HepG2 (cell line): ENCODE measurements at regions not wholly inside any gene's neighbourhood (a gene's known extent, or its start where the extent isn't known, plus 50 kb on each side); places are given as distances from the start of the nearest gene placed in this dataset.
"Not testable (repeated sequence)": the region's sequence is repeated elsewhere in the genome, so short reads cannot be mapped to it uniquely, and the experiment has no call there.

ENCODE experiments used
- ATAC-seq: fragments of 200-7000 bp; cut with Tn5 transposase; 3 replicates; pipeline ENCODE4 v1.9.1; 2020; ENCODE audit warnings: mild to moderate bottlenecking, moderate library complexity
- BruUV-seq: library from RNA; stranded (reverse); fragments of 400-500 nt; replicated peaks from 2 replicates; lab custom pipeline; 2021; lab: Mats Ljungman, UMichigan
- CTCF ChIA-PET: fragments of 300-600 bp; formaldehyde crosslinking; extraction: SDS; loops from one replicate; lab custom pipeline; 2021; ENCODE audit warnings: low total read pairs, inconsistent platforms, low intra/inter-chr PET ratio; lab: Yijun Ruan, JAX
- POLR2A ChIA-PET: fragments of 350-600 bp; sonication (Branson Sonifier 250); formaldehyde crosslinking; loops from one replicate; lab custom pipeline; 2020; ENCODE audit warnings: antibody characterized with exemption, inconsistent platforms; lab: Yijun Ruan, JAX
- DNase-seq: peaks from one replicate; pipeline ENCODE4 v3.0.0-alpha.2; 2015; ENCODE audit warnings: low spot score
- FAIRE-seq: peaks from 3 replicates; lab custom pipeline; 2011; peaks lifted over from hg19 to GRCh38; lab: Jason Lieb, UNC
- H2AFZ ChIP-seq: one replicate; pipeline ENCODE4 v1.6.1; 2011; ENCODE audit warnings: low read length, inconsistent platforms
- H3K27ac ChIP-seq: fragments of 300-600 bp; 3 replicates; pipeline ENCODE4 v1.8.0; 2011; ENCODE audit warnings: mixed run types, mild to moderate bottlenecking, mixed read lengths, low read length, inconsistent platforms; ENCODE audit not compliant: insufficient read depth; ENCODE audit errors: extremely low read length
- H3K27me3 ChIP-seq, 2 experiments: fragments of 200-600 bp in 1 of 2; 2 replicates in 1 of 2; 3 replicates in 1 of 2; pipeline versions ENCODE4 v1.6.0 to v1.8.0; 2011; ENCODE audit warnings: low read length in 2 of 2, mild to moderate bottlenecking in 2 of 2, moderate library complexity in 2 of 2, inconsistent platforms in 1 of 2; ENCODE audit not compliant: insufficient read depth in 2 of 2, control insufficient read depth in 1 of 2
- H3K36me3 ChIP-seq, 2 experiments: fragments of 200-600 bp in 1 of 2; replicated peaks in 1 of 2; 2 replicates in 1 of 2; 3 replicates in 1 of 2; pipeline versions ENCODE4 v1.5.1 to v1.8.0; 2011; ENCODE audit warnings: low read length in 2 of 2, inconsistent platforms in 1 of 2; ENCODE audit not compliant: insufficient read depth in 2 of 2, control insufficient read depth in 1 of 2
- H3K4me1 ChIP-seq: 2 replicates; pipeline ENCODE4 v1.5.1; 2012; ENCODE audit warnings: low read length, inconsistent platforms; ENCODE audit not compliant: insufficient read depth
- H3K4me2 ChIP-seq: 2 replicates; pipeline ENCODE4 v1.6.0; 2011; ENCODE audit warnings: low read depth, low read length, inconsistent platforms
- H3K4me3 ChIP-seq, 3 experiments: fragments of 200-600 bp in 1 of 3; sonication (generic), shearing (Covaris generic) in 1 of 3; replicated peaks in 1 of 3; 2 replicates each; pipeline ENCODE4 v1.5.1; 2011 to 2016; ENCODE audit warnings: low read length in 3 of 3, inconsistent platforms in 2 of 3, low read depth in 2 of 3, mild to moderate bottlenecking in 2 of 3, control low read depth in 1 of 3, mixed read lengths in 1 of 3; ENCODE audit not compliant: insufficient read depth in 1 of 3
- H3K79me2 ChIP-seq: one replicate; pipeline ENCODE4 v1.6.1; 2011; ENCODE audit warnings: low read length, inconsistent platforms; ENCODE audit not compliant: insufficient read depth
- H3K9ac ChIP-seq: 2 replicates; pipeline ENCODE4 v1.6.0; 2011; ENCODE audit warnings: mild to moderate bottlenecking, low read depth, low read length, inconsistent platforms; ENCODE audit not compliant: insufficient read depth
- H3K9me3 ChIP-seq: 2 replicates; pipeline ENCODE4 v1.5.1; 2012; ENCODE audit warnings: mild to moderate bottlenecking, low read length
- H4K20me1 ChIP-seq: 2 replicates; pipeline ENCODE4 v1.6.0; 2011; ENCODE audit warnings: inconsistent platforms, mild to moderate bottlenecking, low read length, moderate library complexity; ENCODE audit not compliant: insufficient read depth
- ELF1 ChIP-seq: sonication (generic); formaldehyde crosslinking; IDR thresholded peaks from 2 replicates; pipeline ENCODE4 v1.4.0; 2020; ENCODE audit warnings: missing genetic modification reagents
- NFYC ChIP-seq: IDR thresholded peaks from 2 replicates; pipeline ENCODE4 v1.6.1; 2016; ENCODE audit warnings: missing genetic modification reagents, missing compliant biosample characterization
- NR3C1 ChIP-seq: sonication (generic); formaldehyde crosslinking; IDR thresholded peaks from 2 replicates; pipeline ENCODE4 v1.4.0; 2020; ENCODE audit warnings: missing genetic modification reagents
- PPARG ChIP-seq: conservative IDR thresholded peaks from 2 replicates; pipeline ENCODE4 v1.6.1; 2016; ENCODE audit warnings: missing biosample characterization, missing genetic modification reagents
- RBAK ChIP-seq: sonication (generic); formaldehyde crosslinking; IDR thresholded peaks from 2 replicates; pipeline ENCODE4 v1.5.1; 2020; ENCODE audit warnings: mild to moderate bottlenecking, missing genetic modification reagents
- TSC22D2 ChIP-seq: sonication (generic); formaldehyde crosslinking; IDR thresholded peaks from 2 replicates; pipeline ENCODE4 v1.5.1; 2020; ENCODE audit warnings: missing genetic modification reagents, mild to moderate bottlenecking, borderline replicate concordance
- YY1 ChIP-seq: IDR thresholded peaks from 2 replicates; pipeline ENCODE4 v1.6.1; 2011; ENCODE audit warnings: low read length, low read depth, moderate library complexity, mild to moderate bottlenecking; ENCODE audit not compliant: insufficient read depth, insufficient replicate concordance
- ZNF572 ChIP-seq: sonication (generic); formaldehyde crosslinking; IDR thresholded peaks from 2 replicates; pipeline ENCODE4 v1.5.1; 2020; ENCODE audit warnings: mild to moderate bottlenecking, missing genetic modification reagents
- WGBS: methylation state at CpG from one replicate; pipeline ENCODE4 v1.1.6; 2017; ENCODE audit warnings: low lambda C conversion rate; 5-methylcytosine and 5-hydroxymethylcytosine counted together
- in situ Hi-C: cut with HindIII; loops from 2 replicates; pipeline ENCODE4 v1.10.0; 2017; ENCODE audit warnings: low pct_unique_long_range_greater_than_20kb; ENCODE audit not compliant: extremely low pct_ligation_motif_present
- intact Hi-C: fragments of 100-400 bp; cut with micrococcal nuclease; formaldehyde crosslinking; loops from one replicate; pipeline ENCODE4 v1.10.0; 2022; ENCODE audit not compliant: unreplicated experiment
- TF ChIP-seq, protein P1 (sequence below): sonication (generic); formaldehyde crosslinking; IDR thresholded peaks from 2 replicates; pipeline ENCODE4 v1.9.0; 2022; ENCODE audit warnings: low read depth, missing genetic modification reagents

DNA sequence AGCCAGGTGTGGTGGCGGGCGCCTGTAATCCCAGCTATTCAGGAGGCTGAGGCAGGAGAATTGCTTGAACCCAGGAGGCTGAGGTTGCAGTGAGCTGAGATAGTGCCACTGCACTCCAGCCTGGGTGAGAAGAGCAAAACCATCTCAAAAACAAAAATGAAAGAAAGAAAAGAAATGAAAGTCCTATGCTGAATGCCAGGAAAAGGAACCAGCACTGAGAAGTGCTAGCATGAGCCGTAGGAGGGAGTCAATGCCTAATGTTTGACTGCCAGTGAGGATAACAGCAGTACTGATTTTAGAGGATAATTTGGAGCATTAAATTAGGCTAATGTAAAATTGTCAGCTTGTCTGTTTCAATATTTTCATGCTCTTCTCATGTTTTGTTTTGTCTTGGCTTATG is 472.8 kb downstream of the GADD45G start:
- BruUV-seq, POLR2A ChIA-PET: not testable (repeated sequence)
- WGBS = 51% methylated on average over 3 of the region's 3 CpGs

DNA sequence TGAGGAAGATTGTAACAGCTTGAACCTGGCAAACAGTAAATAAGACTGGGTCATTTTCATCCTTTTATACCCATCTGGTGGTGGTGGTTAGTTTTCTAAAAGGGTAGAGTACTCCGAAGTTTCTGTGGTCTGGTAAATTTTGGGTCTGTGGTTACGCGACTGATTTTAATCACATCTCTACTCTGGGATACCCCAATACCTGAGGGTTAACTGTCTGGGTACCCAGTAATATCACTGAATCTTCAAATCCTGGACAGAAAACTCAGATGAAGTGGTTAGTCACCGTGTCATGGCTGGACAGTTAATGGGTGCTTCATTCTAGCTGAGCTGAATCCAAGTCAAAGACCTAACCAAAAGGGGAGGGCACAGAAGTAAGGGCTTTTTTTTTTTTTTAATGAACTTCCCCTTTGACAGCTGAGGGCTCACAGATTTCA is 474.2 kb downstream of the GADD45G start:
- 62% methylated on average over 4 of the region's 4 CpGs for WGBS
- Histone ChIP-seq H3K4me3 (no peak overlapping the region), H3K36me3 (no peaks in the 10 kb centered on the region), H3K4me2 (no peak overlapping the region), H2AFZ (no peak overlapping the region), H3K4me1 (no peaks in the 10 kb centered on the region), H4K20me1 (no peaks in the 10 kb centered on the region), H3K79me2 (no peaks in the 10 kb centered on the region), H3K27me3 (0 out of 5 replicates have a peak, but pooled peaks cover 0 to 1% of the 10 kb centered on the region in 2 experiments), H3K9ac (no peak overlapping the region), H3K27ac (no peak overlapping the region), H3K9me3 (no peaks in the 10 kb centered on the region)
- CTCF ChIA-PET = no interaction called here
- intact Hi-C loops (no loop called here), in situ Hi-C loops (no loop called here)
- no peak for FAIRE-seq
- no peak for DNase-seq
- POLR2A ChIA-PET = no interaction called here
- ATAC-seq = no peak
- no TSS peak for BruUV-seq
- TF ChIP-seq, protein P1, sequence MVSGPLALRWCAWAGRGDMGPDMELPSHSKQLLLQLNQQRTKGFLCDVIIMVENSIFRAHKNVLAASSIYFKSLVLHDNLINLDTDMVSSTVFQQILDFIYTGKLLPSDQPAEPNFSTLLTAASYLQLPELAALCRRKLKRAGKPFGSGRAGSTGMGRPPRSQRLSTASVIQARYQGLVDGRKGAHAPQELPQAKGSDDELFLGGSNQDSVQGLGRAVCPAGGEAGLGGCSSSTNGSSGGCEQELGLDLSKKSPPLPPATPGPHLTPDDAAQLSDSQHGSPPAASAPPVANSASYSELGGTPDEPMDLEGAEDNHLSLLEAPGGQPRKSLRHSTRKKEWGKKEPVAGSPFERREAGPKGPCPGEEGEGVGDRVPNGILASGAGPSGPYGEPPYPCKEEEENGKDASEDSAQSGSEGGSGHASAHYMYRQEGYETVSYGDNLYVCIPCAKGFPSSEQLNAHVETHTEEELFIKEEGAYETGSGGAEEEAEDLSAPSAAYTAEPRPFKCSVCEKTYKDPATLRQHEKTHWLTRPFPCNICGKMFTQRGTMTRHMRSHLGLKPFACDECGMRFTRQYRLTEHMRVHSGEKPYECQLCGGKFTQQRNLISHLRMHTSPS = no peak
- no peak for TF ChIP-seq RBAK
- TF ChIP-seq YY1 = no peak
- TF ChIP-seq NR3C1 (CRISPR knock-in tag) = no peak
- TF ChIP-seq ELF1 (CRISPR knock-in tag) = no peak
- TF ChIP-seq TSC22D2 (CRISPR knock-in tag) = no peak
- TF ChIP-seq PPARG = no peak
- no peak for TF ChIP-seq NFYC (CRISPR knock-in tag)
- no peak for TF ChIP-seq ZNF572 (CRISPR knock-in tag)

More for the DNA sequence above, 472.8 kb downstream of the GADD45G start:
- H3K9me3 ChIP-seq, H3K79me2 ChIP-seq, H2AFZ ChIP-seq, H3K4me1 ChIP-seq, FAIRE-seq, H3K4me3 ChIP-seq, H3K4me2 ChIP-seq, H4K20me1 ChIP-seq, intact Hi-C loops, H3K27me3 ChIP-seq, H3K36me3 ChIP-seq, in situ Hi-C loops, H3K9ac ChIP-seq, CTCF ChIA-PET, DNase-seq, H3K27ac ChIP-seq, ATAC-seq: not testable (repeated sequence)
